Gastrocnemius medialis (tissue), 4 donors: ENCODE measurements at regions not wholly inside any gene's neighbourhood (a gene's known extent, or its start where the extent isn't known, plus 50 kb on each side); places are given as distances from the start of the nearest gene placed in this dataset.
"Not testable (repeated sequence)": the region's sequence is repeated elsewhere in the genome, so short reads cannot be mapped to it uniquely, and the experiment has no call there.

Source experiments
- ATAC-seq, 2 donors: fragments of 150-250 bp; one replicate each; pipeline ENCODE4 v1.9.1; 2016
- DNase-seq, 2 donors: peaks; one replicate each; pipeline ENCODE4 v3.0.0-alpha.2; 2019
- H3K27ac ChIP-seq, 4 donors: fragments of 200-600 bp; sonication (generic); 1 replicate in 1 of 4; 2 replicates in 3 of 4; pipeline ENCODE4 v1.5.1; 2016 to 2018; ENCODE audit warnings: mild to moderate bottlenecking in 2 of 4, moderate library complexity in 1 of 4
- H3K27me3 ChIP-seq, 3 donors: fragments of 200-600 bp; sonication (generic) in 2 of 3; 1 replicate in 1 of 3; 2 replicates in 2 of 3; pipeline versions ENCODE4 v1.5.1 to v1.6.0; 2016 to 2019; ENCODE audit warnings: mild to moderate bottlenecking in 1 of 3, moderate library complexity in 1 of 3
- H3K36me3 ChIP-seq, 2 donors: fragments of 200-600 bp; sonication (generic) in 1 of 2; one replicate each; pipeline ENCODE4 v1.5.1; 2017 to 2018
- H3K4me1 ChIP-seq, 2 donors: fragments of 200-600 bp; sonication (generic) in 1 of 2; one replicate each; pipeline ENCODE4 v1.5.1; 2016 to 2017; ENCODE audit warnings: mild to moderate bottlenecking in 2 of 2
- H3K4me3 ChIP-seq, 4 donors: fragments of 200-600 bp; sonication (generic) in 3 of 4; 1 replicate in 1 of 4; 2 replicates in 3 of 4; pipeline ENCODE4 v1.5.1; 2016 to 2019; ENCODE audit warnings: mild to moderate bottlenecking in 2 of 4
- H3K9me3 ChIP-seq, 3 donors: fragments of 200-600 bp; sonication (generic) in 2 of 3; 1 replicate in 1 of 3; 2 replicates in 2 of 3; pipeline ENCODE4 v1.5.1; 2016 to 2019
- CTCF ChIP-seq, 5 experiments: fragments of 450-650 bp in 3 of 5; fragments of 200-600 bp in 2 of 5; sonication (generic) in 2 of 5; IDR thresholded peaks in 4 of 5; conservative IDR thresholded peaks in 1 of 5; 1 replicate in 4 of 5; 2 replicates in 1 of 5; pipeline ENCODE4 v1.5.1; 2016 to 2019; ENCODE audit warnings: antibody characterized with exemption in 5 of 5, mild to moderate bottlenecking in 3 of 5, moderate library complexity in 3 of 5
- POLR2A ChIP-seq, 2 donors: fragments of 450-650 bp; IDR thresholded peaks; one replicate each; pipeline ENCODE4 v1.6.1; 2017; ENCODE audit warnings: antibody characterized with exemption in 2 of 2, mild to moderate bottlenecking in 2 of 2, moderate library complexity in 2 of 2
- in situ Hi-C, 4 donors: fragments of 200-750 bp; cut with MboI; loops; one replicate each; pipeline versions ENCODE4 v1.15.0 to v1.8.0; 2017; ENCODE audit warnings: low sequenced_read_pairs in 4 of 4
- intact Hi-C: fragments of 100-400 bp; cut with DNase I; formaldehyde crosslinking; loops from one replicate; pipeline ENCODE4 v1.15.1; 2023; ENCODE audit warnings: low total_unique reads

DNA sequence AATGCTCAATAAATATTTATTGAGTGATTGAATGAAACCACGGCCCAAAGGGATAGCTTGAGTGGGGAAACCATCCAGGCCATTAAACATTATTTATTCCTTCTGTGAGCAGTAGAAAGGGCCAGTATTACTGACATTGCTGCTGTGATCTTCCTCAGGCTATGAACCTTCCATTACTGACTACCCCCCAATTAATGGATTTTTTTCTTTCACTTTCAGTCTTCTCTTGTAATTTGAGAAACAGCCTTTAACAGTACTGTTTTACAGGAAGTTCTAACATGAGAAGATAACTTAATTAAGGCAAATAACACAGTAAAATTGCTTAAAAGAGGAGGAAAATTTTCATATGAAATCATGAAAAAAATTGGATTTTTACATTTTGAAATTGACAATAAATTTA lies 629.5 kb downstream of the TRHDE start:
- intact Hi-C loops = no loop called here
- ATAC-seq (no peak), DNase-seq (no peak)
- Histone ChIP-seq H3K27me3 (no peaks in the 10 kb centered on the region), H3K27ac (no peak overlapping the region), H3K4me1 (no peaks in the 10 kb centered on the region), H3K4me3 (no peak overlapping the region), H3K9me3 (no peaks in the 10 kb centered on the region), H3K36me3 (no peaks in the 10 kb centered on the region)
- no peak for TF ChIP-seq POLR2A (IDR thresholded peaks at IDR 0.05)
- no peak for TF ChIP-seq CTCF (IDR thresholded peaks at IDR 0.05 in 4 of 5, conservative IDR thresholded peaks at IDR 0.05 in 1 of 5)
- in situ Hi-C loops = loop anchor here in 1 of 4 donors (25.0 kb wide), 1 partner anchor 89 kb away; no protein-coding TSS in a partner anchor

DNA sequence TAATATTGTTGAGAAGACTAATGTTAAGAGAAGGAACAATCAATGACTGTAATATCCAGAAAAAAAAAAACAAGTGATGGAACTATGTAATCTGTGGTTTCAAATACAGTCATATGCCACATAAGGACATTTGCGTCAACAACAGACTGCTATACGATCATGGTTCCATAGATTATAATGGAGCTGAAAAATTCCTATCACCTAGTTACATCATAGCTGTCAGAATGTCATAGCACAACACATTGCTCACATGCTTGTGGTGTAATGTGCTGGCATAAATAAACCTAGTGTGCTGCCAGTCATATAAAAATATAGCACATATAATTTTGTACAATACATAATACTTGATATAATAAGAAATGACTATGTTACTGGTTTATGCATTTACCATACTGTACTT lies 653.5 kb downstream of the TRHDE start:
- H3K36me3 ChIP-seq = no peaks in the 10 kb centered on the region
- ATAC-seq = no peak
- no peak overlapping the region for H3K27ac ChIP-seq
- in situ Hi-C loops (no loop called here), intact Hi-C loops (no loop called here)
- H3K9me3 ChIP-seq = no peaks in the 10 kb centered on the region
- TF ChIP-seq POLR2A (IDR thresholded peaks at IDR 0.05) (no peak), CTCF (IDR thresholded peaks at IDR 0.05 in 4 of 5, conservative IDR thresholded peaks at IDR 0.05 in 1 of 5) (no peak)
- H3K4me1 ChIP-seq = no peaks in the 10 kb centered on the region
- DNase-seq = no peak
- no peak overlapping the region for H3K4me3 ChIP-seq
- no peaks in the 10 kb centered on the region for H3K27me3 ChIP-seq

- H3K27ac ChIP-seq, intact Hi-C loops, DNase-seq, H3K36me3 ChIP-seq, ATAC-seq, H3K4me1 ChIP-seq, H3K9me3 ChIP-seq, H3K4me3 ChIP-seq, H3K27me3 ChIP-seq, in situ Hi-C loops: not testable (repeated sequence)
Measured at GRCh38 chr12:72931838-72932237, 659.7 kb downstream of the TRHDE start.

GRCh38 chr12:72937486-72937885 lies 665.3 kb downstream of the TRHDE start:
- H3K4me1 ChIP-seq = no peaks in the 10 kb centered on the region
- H3K9me3 ChIP-seq = no peaks in the 10 kb centered on the region
- no peak for ATAC-seq
- no peak for DNase-seq
- no peak overlapping the region for H3K27ac ChIP-seq
- no peak for TF ChIP-seq POLR2A (IDR thresholded peaks at IDR 0.05)
- no peak for TF ChIP-seq CTCF (IDR thresholded peaks at IDR 0.05 in 4 of 5, conservative IDR thresholded peaks at IDR 0.05 in 1 of 5)
- no peaks in the 10 kb centered on the region for H3K36me3 ChIP-seq
- H3K4me3 ChIP-seq = no peak overlapping the region
- in situ Hi-C loops (no loop called here), intact Hi-C loops (no loop called here)
- H3K27me3 ChIP-seq = no peaks in the 10 kb centered on the region

DNA sequence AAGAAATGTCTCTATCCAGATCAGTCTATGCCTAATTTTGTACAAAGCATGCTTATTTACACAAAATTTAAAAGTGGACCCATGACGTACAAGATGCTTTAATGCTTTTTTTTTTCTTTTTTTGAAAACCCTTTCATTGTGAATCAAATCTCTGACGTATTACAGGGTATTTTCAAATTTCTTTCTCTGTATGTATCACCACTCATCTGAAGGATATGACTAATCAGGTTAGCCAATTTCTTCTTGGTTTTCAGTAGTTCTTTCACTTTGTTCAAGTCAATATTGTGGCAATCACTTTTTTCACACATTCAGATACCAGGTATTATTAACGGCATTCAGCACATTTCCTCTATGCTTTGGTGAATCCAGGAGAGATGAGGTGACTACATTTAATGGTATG lies 685.3 kb downstream of the TRHDE start:
- no peaks in the 10 kb centered on the region for H3K4me1 ChIP-seq
- H3K27ac ChIP-seq = no peak overlapping the region
- no peak for TF ChIP-seq CTCF (IDR thresholded peaks at IDR 0.05 in 4 of 5, conservative IDR thresholded peaks at IDR 0.05 in 1 of 5)
- TF ChIP-seq POLR2A (IDR thresholded peaks at IDR 0.05) = no peak
- in situ Hi-C loops (no loop called here), intact Hi-C loops (no loop called here)
- H3K27me3 ChIP-seq = no peaks in the 10 kb centered on the region
- no peaks in the 10 kb centered on the region for H3K9me3 ChIP-seq
- no peak overlapping the region for H3K4me3 ChIP-seq
- no peak for DNase-seq
- no peak for ATAC-seq
- H3K36me3 ChIP-seq = no peaks in the 10 kb centered on the region
